K562 (cell line): ENCODE measurements at regions not wholly inside any gene's neighbourhood (a gene's known extent, or its start where the extent isn't known, plus 50 kb on each side); places are given as distances from the start of the nearest gene placed in this dataset.

Experiments
- ELF1 ChIP-seq: fragments of 200-800 bp; sonication (Bioruptor generic); IDR thresholded peaks from 2 replicates; pipeline ENCODE4 v1.6.1; 2016; ENCODE audit warnings: missing genetic modification characterization, missing compliant biosample characterization
- EP300 ChIP-seq: IDR thresholded peaks from 2 replicates; pipeline ENCODE4 v1.6.1; 2012; ENCODE audit warnings: low read length, improper control_type of control experiment
- KLF13 ChIP-seq: fragments of 450-650 bp; IDR thresholded peaks from 2 replicates; pipeline ENCODE4 v1.6.1; 2016; ENCODE audit warnings: missing genetic modification characterization, low read depth, mild to moderate bottlenecking, missing compliant biosample characterization, moderate library complexity, borderline replicate concordance
- NFIC ChIP-seq: fragments of 450-650 bp; IDR thresholded peaks from 2 replicates; pipeline ENCODE4 v1.6.1; 2017; ENCODE audit warnings: mild to moderate bottlenecking, inconsistent platforms
- POLR2A ChIP-seq: fragments of 450-650 bp; conservative IDR thresholded peaks from 2 replicates; pipeline ENCODE4 v1.6.1; 2016
- TARDBP ChIP-seq: fragments of 450-650 bp; IDR thresholded peaks from 2 replicates; pipeline ENCODE4 v1.6.1; 2016
- TFAM ChIP-seq: fragments of 250-450 bp; sonication (Bioruptor Pico); conservative IDR thresholded peaks from 2 replicates; pipeline ENCODE4 v1.5.0; 2021; ENCODE audit warnings: mild to moderate bottlenecking, moderate library complexity
- ZNF24 ChIP-seq: fragments of 450-650 bp; IDR thresholded peaks from 2 replicates; pipeline ENCODE4 v1.6.1; 2016
- TF ChIP-seq, protein P1 (sequence below): sonication (generic); formaldehyde crosslinking; IDR thresholded peaks from 2 replicates; pipeline ENCODE4 v1.8.1; 2022; ENCODE audit warnings: missing genetic modification reagents
- TF ChIP-seq, protein P2 (sequence below), 3 experiments: fragments of 200-800 bp in 1 of 3; fragments of 250-450 bp in 1 of 3; fragments of 450-650 bp in 1 of 3; sonication (Bioruptor Pico) in 1 of 3; sonication (Bioruptor generic) in 1 of 3; formaldehyde crosslinking in 1 of 3; IDR thresholded peaks; 2 replicates each; pipeline versions ENCODE4 v1.6.1 to v1.8.0; 2016 to 2022; ENCODE audit warnings: mild to moderate bottlenecking in 2 of 3, missing genetic modification characterization in 2 of 3, missing compliant biosample characterization in 1 of 3, moderate library complexity in 1 of 3
- TF ChIP-seq, protein P3 (sequence below), 3 experiments: IDR thresholded peaks in 2 of 3; conservative IDR thresholded peaks in 1 of 3; 2 replicates each; pipeline ENCODE4 v1.5.1; 2011 to 2012; ENCODE audit warnings: low read length in 3 of 3, mild to moderate bottlenecking in 3 of 3, control low read depth in 2 of 3, improper control_type of control experiment in 1 of 3, inconsistent platforms in 1 of 3, low read depth in 1 of 3, mixed read lengths in 1 of 3, moderate library complexity in 1 of 3; ENCODE audit not compliant: insufficient read depth in 2 of 3

DNA sequence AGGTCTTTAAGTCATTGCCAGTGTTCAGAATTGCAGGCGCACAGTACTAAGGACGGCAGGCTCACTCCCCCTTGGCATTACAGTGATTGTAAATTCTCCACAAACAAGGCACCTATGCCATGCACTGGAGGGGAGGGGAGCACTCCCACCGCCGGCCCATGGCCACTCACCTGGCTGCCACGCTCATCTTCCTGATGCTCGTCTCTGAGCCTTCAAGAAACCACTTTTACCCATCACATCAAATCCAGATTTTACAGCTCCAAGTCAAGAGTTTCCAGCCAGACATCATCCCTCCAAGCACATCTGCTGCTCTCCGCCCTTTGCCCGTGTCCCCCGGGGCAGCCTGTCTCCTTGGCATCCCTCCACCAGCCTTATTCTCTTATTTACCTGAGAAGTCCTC, 350.2 kb upstream of the SHH start:
- TF ChIP-seq TFAM (CRISPR knock-in tag): no peak
- TF ChIP-seq, protein P1, sequence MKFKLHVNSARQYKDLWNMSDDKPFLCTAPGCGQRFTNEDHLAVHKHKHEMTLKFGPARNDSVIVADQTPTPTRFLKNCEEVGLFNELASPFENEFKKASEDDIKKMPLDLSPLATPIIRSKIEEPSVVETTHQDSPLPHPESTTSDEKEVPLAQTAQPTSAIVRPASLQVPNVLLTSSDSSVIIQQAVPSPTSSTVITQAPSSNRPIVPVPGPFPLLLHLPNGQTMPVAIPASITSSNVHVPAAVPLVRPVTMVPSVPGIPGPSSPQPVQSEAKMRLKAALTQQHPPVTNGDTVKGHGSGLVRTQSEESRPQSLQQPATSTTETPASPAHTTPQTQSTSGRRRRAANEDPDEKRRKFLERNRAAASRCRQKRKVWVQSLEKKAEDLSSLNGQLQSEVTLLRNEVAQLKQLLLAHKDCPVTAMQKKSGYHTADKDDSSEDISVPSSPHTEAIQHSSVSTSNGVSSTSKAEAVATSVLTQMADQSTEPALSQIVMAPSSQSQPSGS (CRISPR knock-in tag): no peak
- no peak for TF ChIP-seq POLR2A
- TF ChIP-seq EP300: no peak
- no peak for TF ChIP-seq ELF1
- TF ChIP-seq, protein P2, sequence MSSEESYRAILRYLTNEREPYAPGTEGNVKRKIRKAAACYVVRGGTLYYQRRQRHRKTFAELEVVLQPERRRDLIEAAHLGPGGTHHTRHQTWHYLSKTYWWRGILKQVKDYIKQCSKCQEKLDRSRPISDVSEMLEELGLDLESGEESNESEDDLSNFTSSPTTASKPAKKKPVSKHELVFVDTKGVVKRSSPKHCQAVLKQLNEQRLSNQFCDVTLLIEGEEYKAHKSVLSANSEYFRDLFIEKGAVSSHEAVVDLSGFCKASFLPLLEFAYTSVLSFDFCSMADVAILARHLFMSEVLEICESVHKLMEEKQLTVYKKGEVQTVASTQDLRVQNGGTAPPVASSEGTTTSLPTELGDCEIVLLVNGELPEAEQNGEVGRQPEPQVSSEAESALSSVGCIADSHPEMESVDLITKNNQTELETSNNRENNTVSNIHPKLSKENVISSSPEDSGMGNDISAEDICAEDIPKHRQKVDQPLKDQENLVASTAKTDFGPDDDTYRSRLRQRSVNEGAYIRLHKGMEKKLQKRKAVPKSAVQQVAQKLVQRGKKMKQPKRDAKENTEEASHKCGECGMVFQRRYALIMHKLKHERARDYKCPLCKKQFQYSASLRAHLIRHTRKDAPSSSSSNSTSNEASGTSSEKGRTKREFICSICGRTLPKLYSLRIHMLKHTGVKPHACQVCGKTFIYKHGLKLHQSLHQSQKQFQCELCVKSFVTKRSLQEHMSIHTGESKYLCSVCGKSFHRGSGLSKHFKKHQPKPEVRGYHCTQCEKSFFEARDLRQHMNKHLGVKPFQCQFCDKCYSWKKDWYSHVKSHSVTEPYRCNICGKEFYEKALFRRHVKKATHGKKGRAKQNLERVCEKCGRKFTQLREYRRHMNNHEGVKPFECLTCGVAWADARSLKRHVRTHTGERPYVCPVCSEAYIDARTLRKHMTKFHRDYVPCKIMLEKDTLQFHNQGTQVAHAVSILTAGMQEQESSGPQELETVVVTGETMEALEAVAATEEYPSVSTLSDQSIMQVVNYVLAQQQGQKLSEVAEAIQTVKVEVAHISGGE (CRISPR knock-in tag; IDR thresholded peaks at IDR 0.05): no peak
- TF ChIP-seq ZNF24: no peak
- TF ChIP-seq NFIC: no peak
- TF ChIP-seq, protein P3, sequence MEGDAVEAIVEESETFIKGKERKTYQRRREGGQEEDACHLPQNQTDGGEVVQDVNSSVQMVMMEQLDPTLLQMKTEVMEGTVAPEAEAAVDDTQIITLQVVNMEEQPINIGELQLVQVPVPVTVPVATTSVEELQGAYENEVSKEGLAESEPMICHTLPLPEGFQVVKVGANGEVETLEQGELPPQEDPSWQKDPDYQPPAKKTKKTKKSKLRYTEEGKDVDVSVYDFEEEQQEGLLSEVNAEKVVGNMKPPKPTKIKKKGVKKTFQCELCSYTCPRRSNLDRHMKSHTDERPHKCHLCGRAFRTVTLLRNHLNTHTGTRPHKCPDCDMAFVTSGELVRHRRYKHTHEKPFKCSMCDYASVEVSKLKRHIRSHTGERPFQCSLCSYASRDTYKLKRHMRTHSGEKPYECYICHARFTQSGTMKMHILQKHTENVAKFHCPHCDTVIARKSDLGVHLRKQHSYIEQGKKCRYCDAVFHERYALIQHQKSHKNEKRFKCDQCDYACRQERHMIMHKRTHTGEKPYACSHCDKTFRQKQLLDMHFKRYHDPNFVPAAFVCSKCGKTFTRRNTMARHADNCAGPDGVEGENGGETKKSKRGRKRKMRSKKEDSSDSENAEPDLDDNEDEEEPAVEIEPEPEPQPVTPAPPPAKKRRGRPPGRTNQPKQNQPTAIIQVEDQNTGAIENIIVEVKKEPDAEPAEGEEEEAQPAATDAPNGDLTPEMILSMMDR (IDR thresholded peaks at IDR 0.05 in 2 of 3, conservative IDR thresholded peaks at IDR 0.05 in 1 of 3; ENCODE audit: insufficient read depth in 2 of 3, low read depth in 1 of 3, low read length in 3 of 3): no peak
- TF ChIP-seq KLF13 (tag): no peak
- no peak for TF ChIP-seq TARDBP
